K562 (cell line): ENCODE measurements at regions not wholly inside any gene's neighbourhood (a gene's known extent, or its start where the extent isn't known, plus 50 kb on each side); places are given as distances from the start of the nearest gene placed in this dataset.

Experiments
- CUX1 ChIP-seq: fragments of 200-800 bp; sonication (Bioruptor generic); IDR thresholded peaks from 2 replicates; pipeline ENCODE4 v1.6.1; 2016; ENCODE audit warnings: missing genetic modification characterization, missing compliant biosample characterization
- HOXB6 ChIP-seq: fragments of 250-450 bp; sonication (Bioruptor Pico); IDR thresholded peaks from 2 replicates; pipeline ENCODE4 v1.5.1; 2022; ENCODE audit warnings: mild to moderate bottlenecking, borderline replicate concordance
- ZBTB40 ChIP-seq, 2 experiments: fragments of 450-650 bp in 1 of 2; sonication (generic) in 1 of 2; formaldehyde crosslinking in 1 of 2; IDR thresholded peaks; 2 replicates each; pipeline versions ENCODE4 v1.7.1 to v1.9.0; 2016 to 2022; ENCODE audit warnings: inconsistent platforms in 1 of 2, mild to moderate bottlenecking in 1 of 2, missing genetic modification reagents in 1 of 2

GRCh38 chr13:44263751-44264620 lies 109.6 kb upstream of the SERP2 start (continued):
- TF ChIP-seq CUX1 (CRISPR knock-in tag) (no peak), HOXB6 (CRISPR knock-in tag) (no peak), ZBTB40 (IDR thresholded peaks at IDR 0.05) (no peak), ZBTB40 (CRISPR knock-in tag; IDR thresholded peaks at IDR 0.05) (no peak)
